NB4 (cell line): ENCODE measurements at regions not wholly inside any gene's neighbourhood (a gene's known extent, or its start where the extent isn't known, plus 50 kb on each side); places are given as distances from the start of the nearest gene placed in this dataset.

Experiments used
- MAX ChIP-seq: IDR thresholded peaks from 2 replicates; pipeline ENCODE4 v1.6.1; 2011; ENCODE audit warnings: low read depth, low read length
- POLR2A ChIP-seq: IDR thresholded peaks from 2 replicates; pipeline ENCODE4 v1.6.1; 2011; ENCODE audit warnings: mild to moderate bottlenecking; ENCODE audit not compliant: insufficient read length; ENCODE audit errors: extremely low read depth
- TF ChIP-seq, protein P1 (sequence below): IDR thresholded peaks from one replicate; pipeline ENCODE4 v1.5.1; 2012; ENCODE audit warnings: low read depth, low read length

DNA sequence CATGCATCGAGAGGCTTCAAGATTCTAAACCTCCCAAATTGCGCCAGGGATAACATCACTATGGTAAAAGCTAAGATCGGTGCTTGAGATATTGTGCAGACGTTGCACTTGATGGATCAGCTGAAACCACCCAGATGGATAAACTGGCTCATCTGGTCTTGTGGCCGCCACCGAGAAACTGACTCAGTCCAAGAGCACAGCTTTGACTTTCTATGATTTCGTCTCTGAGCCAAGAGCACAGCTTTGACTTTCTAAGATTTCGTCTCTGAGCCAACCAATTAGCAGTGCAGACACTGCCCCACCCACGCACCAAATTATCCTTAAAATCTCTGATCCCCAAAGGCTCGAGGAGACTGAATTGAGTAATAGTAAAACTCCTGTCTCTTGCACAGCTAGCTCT, 687.2 kb downstream of the FAM133A start:
- TF ChIP-seq, protein P1, sequence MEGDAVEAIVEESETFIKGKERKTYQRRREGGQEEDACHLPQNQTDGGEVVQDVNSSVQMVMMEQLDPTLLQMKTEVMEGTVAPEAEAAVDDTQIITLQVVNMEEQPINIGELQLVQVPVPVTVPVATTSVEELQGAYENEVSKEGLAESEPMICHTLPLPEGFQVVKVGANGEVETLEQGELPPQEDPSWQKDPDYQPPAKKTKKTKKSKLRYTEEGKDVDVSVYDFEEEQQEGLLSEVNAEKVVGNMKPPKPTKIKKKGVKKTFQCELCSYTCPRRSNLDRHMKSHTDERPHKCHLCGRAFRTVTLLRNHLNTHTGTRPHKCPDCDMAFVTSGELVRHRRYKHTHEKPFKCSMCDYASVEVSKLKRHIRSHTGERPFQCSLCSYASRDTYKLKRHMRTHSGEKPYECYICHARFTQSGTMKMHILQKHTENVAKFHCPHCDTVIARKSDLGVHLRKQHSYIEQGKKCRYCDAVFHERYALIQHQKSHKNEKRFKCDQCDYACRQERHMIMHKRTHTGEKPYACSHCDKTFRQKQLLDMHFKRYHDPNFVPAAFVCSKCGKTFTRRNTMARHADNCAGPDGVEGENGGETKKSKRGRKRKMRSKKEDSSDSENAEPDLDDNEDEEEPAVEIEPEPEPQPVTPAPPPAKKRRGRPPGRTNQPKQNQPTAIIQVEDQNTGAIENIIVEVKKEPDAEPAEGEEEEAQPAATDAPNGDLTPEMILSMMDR, result no peak
- no peak for TF ChIP-seq POLR2A
- no peak for TF ChIP-seq MAX
